SK-N-SH (cell line): ENCODE measurements at regions not wholly inside any gene's neighbourhood (a gene's known extent, or its start where the extent isn't known, plus 50 kb on each side); places are given as distances from the start of the nearest gene placed in this dataset.

ENCODE experiments used
- CTCF ChIA-PET: fragments of 300-600, 350-600 bp; formaldehyde crosslinking; extraction: SDS; loops from one replicate; lab custom pipeline; 2021; lab: Yijun Ruan, JAX
- POLR2A ChIA-PET: fragments of 350-600 bp; sonication (Branson Sonifier 250); formaldehyde crosslinking; extraction: SDS; loops from one replicate; lab custom pipeline; 2020; ENCODE audit warnings: antibody characterized with exemption, inconsistent platforms; lab: Yijun Ruan, JAX
- DNase-seq: peaks from one replicate; pipeline ENCODE4 v3.0.0; 2012
- H2AFZ ChIP-seq: fragments of 200-600 bp; sonication (generic); 2 replicates; pipeline ENCODE4 v1.8.1; 2016; ENCODE audit warnings: antibody characterized with exemption, mild to moderate bottlenecking, low read depth
- H3F3A ChIP-seq: fragments of 200-600 bp; sonication (generic); replicated peaks from 2 replicates; pipeline ENCODE3; 2016; ENCODE audit warnings: antibody characterized with exemption, mild to moderate bottlenecking; ENCODE audit not compliant: insufficient read depth
- H3K27ac ChIP-seq, 2 experiments: fragments of 200-500 bp in 1 of 2; fragments of 200-600 bp in 1 of 2; sonication (Bioruptor generic) in 1 of 2; sonication (generic), shearing (Covaris generic) in 1 of 2; 2 replicates each; pipeline versions ENCODE4 v1.5.1 to v1.6.1; 2014 to 2016; ENCODE audit warnings: low read depth in 2 of 2, inconsistent platforms in 1 of 2, low read length in 1 of 2, mild to moderate bottlenecking in 1 of 2, mixed read lengths in 1 of 2
- H3K27me3 ChIP-seq: fragments of 200-600 bp; sonication (generic), shearing (Covaris generic); 2 replicates; pipeline ENCODE4 v1.6.1; 2016; ENCODE audit warnings: mixed run types; ENCODE audit not compliant: insufficient read depth
- H3K36me3 ChIP-seq, 2 experiments: fragments of 200-500 bp in 1 of 2; fragments of 200-600 bp in 1 of 2; sonication (Bioruptor generic) in 1 of 2; sonication (generic) in 1 of 2; replicated peaks in 1 of 2; 2 replicates each; pipeline versions ENCODE3 to v1.5.1; 2014 to 2016; ENCODE audit warnings: low read length in 1 of 2, mild to moderate bottlenecking in 1 of 2; ENCODE audit not compliant: insufficient read depth in 2 of 2, control insufficient read depth in 1 of 2
- H3K4me1 ChIP-seq, 2 experiments: fragments of 200-500 bp in 1 of 2; fragments of 200-600 bp in 1 of 2; sonication (Bioruptor generic) in 1 of 2; sonication (generic), shearing (Covaris generic) in 1 of 2; 2 replicates each; pipeline versions ENCODE4 v1.5.1 to v1.6.1; 2014 to 2016; ENCODE audit warnings: low read depth in 1 of 2, low read length in 1 of 2, mixed run types in 1 of 2; ENCODE audit not compliant: insufficient read depth in 2 of 2, control insufficient read depth in 1 of 2
- H3K4me2 ChIP-seq: fragments of 200-600 bp; sonication (generic), shearing (Covaris generic); 2 replicates; pipeline ENCODE4 v1.6.1; 2017; ENCODE audit warnings: mixed run types
- H3K4me3 ChIP-seq, 2 experiments: fragments of 200-500 bp in 1 of 2; fragments of 200-600 bp in 1 of 2; sonication (Bioruptor generic) in 1 of 2; sonication (generic), shearing (Covaris generic) in 1 of 2; 2 replicates each; pipeline versions ENCODE4 v1.5.1 to v1.8.1; 2014 to 2016; ENCODE audit warnings: low read depth in 2 of 2, inconsistent platforms in 1 of 2, low read length in 1 of 2, mild to moderate bottlenecking in 1 of 2, mixed read lengths in 1 of 2, moderate library complexity in 1 of 2
- H3K79me2 ChIP-seq: fragments of 200-600 bp; sonication (generic); 2 replicates; pipeline ENCODE4 v1.8.1; 2017; ENCODE audit warnings: mild to moderate bottlenecking; ENCODE audit not compliant: insufficient read depth
- H3K9ac ChIP-seq: fragments of 200-600 bp; sonication (generic); 2 replicates; pipeline ENCODE4 v1.6.1; 2017; ENCODE audit warnings: mixed run types
- H3K9me2 ChIP-seq: fragments of 200-600 bp; sonication (generic); 2 replicates; pipeline ENCODE4 v1.6.1; 2017; ENCODE audit warnings: mixed run types
- H3K9me3 ChIP-seq: fragments of 200-600 bp; sonication (generic); 2 replicates; pipeline ENCODE4 v1.6.1; 2017; ENCODE audit warnings: mixed run types, mild to moderate bottlenecking, moderate library complexity
- H4K20me1 ChIP-seq: fragments of 200-600 bp; sonication (generic); 2 replicates; pipeline ENCODE4 v1.6.1; 2017; ENCODE audit warnings: mild to moderate bottlenecking, mixed run types; ENCODE audit not compliant: insufficient read depth
- ELF1 ChIP-seq: IDR thresholded peaks from 2 replicates; pipeline ENCODE4 v1.4.0; 2012
- FOXJ3 ChIP-seq: sonication (generic); formaldehyde crosslinking; IDR thresholded peaks from 2 replicates; pipeline ENCODE4 v1.5.1; 2020; ENCODE audit warnings: mild to moderate bottlenecking, missing genetic modification reagents
- JUND ChIP-seq: IDR thresholded peaks from 2 replicates; pipeline ENCODE4 v1.4.0; 2012
- MEF2A ChIP-seq: IDR thresholded peaks from 2 replicates; pipeline ENCODE4 v1.4.0; 2012; ENCODE audit warnings: low read depth, borderline replicate concordance
- MXI1 ChIP-seq: IDR thresholded peaks from 2 replicates; pipeline ENCODE4 v1.6.1; 2012; ENCODE audit warnings: mild to moderate bottlenecking, low read depth, low read length, improper control_type of control experiment
- NRF1 ChIP-seq: IDR thresholded peaks from 2 replicates; pipeline ENCODE4 v1.6.1; 2012; ENCODE audit warnings: low read depth, mild to moderate bottlenecking, low read length
- SIN3A ChIP-seq: IDR thresholded peaks from 2 replicates; pipeline ENCODE4 v1.6.1; 2012; ENCODE audit warnings: low read depth, mild to moderate bottlenecking, low read length, moderate library complexity, borderline replicate concordance
- SMC3 ChIP-seq: IDR thresholded peaks from 2 replicates; pipeline ENCODE4 v1.6.1; 2012; ENCODE audit warnings: low read depth, low read length, improper control_type of control experiment
- TCF12 ChIP-seq: IDR thresholded peaks from 2 replicates; pipeline ENCODE4 v1.4.0; 2012
- TEAD4 ChIP-seq: IDR thresholded peaks from 2 replicates; pipeline ENCODE4 v1.4.0; 2012; ENCODE audit warnings: mild to moderate bottlenecking, borderline replicate concordance; ENCODE audit not compliant: insufficient read depth
- WGBS: methylation state at CpG from one replicate; pipeline ENCODE4 v1.1.6; 2017; ENCODE audit warnings: low lambda C conversion rate; 5-methylcytosine and 5-hydroxymethylcytosine counted together
- TF ChIP-seq, protein P1 (sequence below): fragments of 150-350 bp; IDR thresholded peaks from 2 replicates; pipeline ENCODE4 v1.6.1; 2017; ENCODE audit warnings: antibody characterized with exemption, low read length, low read depth, borderline replicate concordance
- TF ChIP-seq, protein P2 (sequence below): fragments of 200-600 bp; sonication (generic); IDR thresholded peaks from 2 replicates; pipeline ENCODE4 v1.6.1; 2017; ENCODE audit warnings: antibody characterized with exemption, mild to moderate bottlenecking, moderate library complexity

DNA sequence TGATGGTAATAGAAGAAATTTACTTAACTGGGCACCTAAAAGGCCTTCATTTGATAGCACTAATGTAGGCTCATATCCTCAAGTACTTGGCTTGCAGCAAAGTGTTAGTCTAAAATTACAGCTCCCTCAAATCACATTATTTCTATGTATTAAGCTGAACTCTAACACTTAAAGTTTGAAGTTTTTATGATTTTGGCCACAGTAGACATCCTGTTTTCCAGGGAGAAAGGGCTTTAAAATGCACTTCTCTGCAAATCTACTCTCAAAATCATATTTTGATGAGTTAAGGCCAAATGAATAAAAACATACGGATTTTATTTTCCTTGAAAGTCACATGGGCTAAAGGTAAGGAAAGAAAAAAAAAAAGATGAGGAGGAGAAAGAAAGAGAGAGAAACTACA is 575.5 kb downstream of the PLPP3 start:
- 46% methylated on average over 1 of the region's 1 CpG for WGBS
- Histone ChIP-seq H3K9me3 (no peaks in the 10 kb centered on the region), H3K9me2 (no peaks in the 10 kb centered on the region), H3K27me3 (no peaks in the 10 kb centered on the region), H3K4me2 (no peak overlapping the region), H4K20me1 (no peaks in the 10 kb centered on the region), H3K27ac (no peak overlapping the region), H3K36me3 (no peaks in the 10 kb centered on the region), H2AFZ (no peak overlapping the region), H3K79me2 (no peaks in the 10 kb centered on the region), H3K9ac (no peak overlapping the region), H3F3A (no peaks in the 10 kb centered on the region), H3K4me1 (no peaks in the 10 kb centered on the region), H3K4me3 (no peak overlapping the region)
- no peak for DNase-seq
- ChIA-PET CTCF (interaction anchor here (0.9 kb wide), 1 partner anchor 13 kb away, joined by 4 read pairs; no protein-coding TSS in a partner anchor), POLR2A (no interaction called here)
- TF ChIP-seq NRF1 (no peak), TCF12 (no peak), SIN3A (no peak), MEF2A (no peak), TEAD4 (no peak)
- TF ChIP-seq, protein P1, sequence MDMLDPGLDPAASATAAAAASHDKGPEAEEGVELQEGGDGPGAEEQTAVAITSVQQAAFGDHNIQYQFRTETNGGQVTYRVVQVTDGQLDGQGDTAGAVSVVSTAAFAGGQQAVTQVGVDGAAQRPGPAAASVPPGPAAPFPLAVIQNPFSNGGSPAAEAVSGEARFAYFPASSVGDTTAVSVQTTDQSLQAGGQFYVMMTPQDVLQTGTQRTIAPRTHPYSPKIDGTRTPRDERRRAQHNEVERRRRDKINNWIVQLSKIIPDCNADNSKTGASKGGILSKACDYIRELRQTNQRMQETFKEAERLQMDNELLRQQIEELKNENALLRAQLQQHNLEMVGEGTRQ = no peak

DNA sequence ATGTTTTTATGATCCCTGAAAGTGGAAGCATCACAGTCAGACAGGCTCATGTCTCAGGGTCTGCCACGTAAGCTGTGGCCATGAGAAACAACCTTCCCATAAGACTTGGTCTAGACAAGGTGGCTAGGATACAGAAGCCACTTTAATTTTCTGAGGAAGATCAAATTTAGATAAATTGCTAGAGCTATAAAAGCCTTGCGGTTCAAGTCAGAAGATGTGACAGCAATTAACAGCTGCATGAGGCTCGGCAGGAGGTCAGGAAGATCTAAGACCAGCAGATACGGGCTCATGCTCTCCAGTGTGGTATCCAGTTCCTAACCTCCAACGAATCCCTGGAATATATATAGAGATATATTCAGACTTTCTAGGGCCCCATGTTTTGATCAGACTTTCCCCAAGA is 577.1 kb downstream of the PLPP3 start:
- Histone ChIP-seq H3K4me2 (no peak overlapping the region), H3K4me3 (no peak overlapping the region), H3K36me3 (no peaks in the 10 kb centered on the region), H3K4me1 (no peaks in the 10 kb centered on the region), H3K27ac (no peak overlapping the region), H2AFZ (no peak overlapping the region), H3K9me2 (no peaks in the 10 kb centered on the region), H3K9ac (no peak overlapping the region), H4K20me1 (no peaks in the 10 kb centered on the region), H3K79me2 (no peaks in the 10 kb centered on the region), H3K9me3 (no peaks in the 10 kb centered on the region), H3F3A (no peaks in the 10 kb centered on the region), H3K27me3 (no peaks in the 10 kb centered on the region)
- CTCF ChIA-PET = no interaction called here
- DNase-seq = no peak
- POLR2A ChIA-PET = no interaction called here
- TF ChIP-seq, protein P2, sequence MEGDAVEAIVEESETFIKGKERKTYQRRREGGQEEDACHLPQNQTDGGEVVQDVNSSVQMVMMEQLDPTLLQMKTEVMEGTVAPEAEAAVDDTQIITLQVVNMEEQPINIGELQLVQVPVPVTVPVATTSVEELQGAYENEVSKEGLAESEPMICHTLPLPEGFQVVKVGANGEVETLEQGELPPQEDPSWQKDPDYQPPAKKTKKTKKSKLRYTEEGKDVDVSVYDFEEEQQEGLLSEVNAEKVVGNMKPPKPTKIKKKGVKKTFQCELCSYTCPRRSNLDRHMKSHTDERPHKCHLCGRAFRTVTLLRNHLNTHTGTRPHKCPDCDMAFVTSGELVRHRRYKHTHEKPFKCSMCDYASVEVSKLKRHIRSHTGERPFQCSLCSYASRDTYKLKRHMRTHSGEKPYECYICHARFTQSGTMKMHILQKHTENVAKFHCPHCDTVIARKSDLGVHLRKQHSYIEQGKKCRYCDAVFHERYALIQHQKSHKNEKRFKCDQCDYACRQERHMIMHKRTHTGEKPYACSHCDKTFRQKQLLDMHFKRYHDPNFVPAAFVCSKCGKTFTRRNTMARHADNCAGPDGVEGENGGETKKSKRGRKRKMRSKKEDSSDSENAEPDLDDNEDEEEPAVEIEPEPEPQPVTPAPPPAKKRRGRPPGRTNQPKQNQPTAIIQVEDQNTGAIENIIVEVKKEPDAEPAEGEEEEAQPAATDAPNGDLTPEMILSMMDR = no peak
- TF ChIP-seq ELF1 (no peak), FOXJ3 (CRISPR knock-in tag) (no peak), SMC3 (no peak), JUND (no peak), MXI1 (no peak)
- WGBS = 59% methylated on average over 5 of the region's 5 CpGs
